NB4 (cell line): ENCODE measurements at regions not wholly inside any gene's neighbourhood (a gene's known extent, or its start where the extent isn't known, plus 50 kb on each side); places are given as distances from the start of the nearest gene placed in this dataset.
"Not testable (repeated sequence)": the region's sequence is repeated elsewhere in the genome, so short reads cannot be mapped to it uniquely, and the experiment has no call there.

Source experiments
- DNase-seq: peaks from one replicate; pipeline ENCODE4 v3.0.0; 2010; ENCODE audit warnings: low read depth
- H3K4me3 ChIP-seq: one replicate; pipeline ENCODE4 v1.5.1; 2011; ENCODE audit warnings: mild to moderate bottlenecking, low read depth, low read length, moderate library complexity
- MYC ChIP-seq: IDR thresholded peaks from 2 replicates; pipeline ENCODE4 v1.6.1; 2011; ENCODE audit warnings: low read depth, low read length
- POLR2A ChIP-seq: IDR thresholded peaks from 2 replicates; pipeline ENCODE4 v1.6.1; 2011; ENCODE audit warnings: mild to moderate bottlenecking; ENCODE audit not compliant: insufficient read length; ENCODE audit errors: extremely low read depth
- TF ChIP-seq, protein P1 (sequence below): IDR thresholded peaks from 2 replicates; pipeline ENCODE4 v1.6.1; 2011; ENCODE audit warnings: low read depth, low read length
- TF ChIP-seq, protein P2 (sequence below): IDR thresholded peaks from one replicate; pipeline ENCODE4 v1.5.1; 2012; ENCODE audit warnings: low read depth, low read length

DNA sequence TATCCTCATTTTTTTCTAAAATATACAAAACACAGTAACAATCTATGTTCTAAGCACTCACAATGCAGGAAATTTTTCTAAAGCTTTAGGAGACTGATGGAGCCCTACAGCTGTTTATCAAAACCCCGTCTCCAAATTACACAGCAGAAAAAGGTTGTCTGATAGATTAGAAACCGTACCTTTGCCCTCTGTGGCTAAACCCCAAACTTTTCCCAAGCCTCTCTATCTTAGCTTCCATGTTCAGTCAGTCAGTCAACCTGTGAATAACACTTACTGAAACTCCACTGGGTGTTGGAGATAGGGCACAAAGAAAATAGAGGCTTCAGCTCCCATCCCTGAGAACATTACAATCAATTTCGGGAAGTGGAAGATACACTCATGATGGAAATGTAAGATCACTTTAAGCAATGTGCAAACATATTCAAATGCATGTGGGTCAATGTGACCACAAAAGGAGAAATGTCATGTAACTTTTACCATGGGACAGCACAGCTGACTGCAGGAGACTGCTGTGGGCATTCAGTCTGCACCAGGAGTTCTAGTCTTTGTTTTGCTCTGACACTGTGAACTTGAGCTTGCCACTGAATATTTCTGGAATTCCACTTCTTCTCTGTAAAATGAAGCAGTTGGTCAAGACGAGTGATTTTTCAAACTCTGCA is 279.5 kb upstream of the PIK3R1 start:
- DNase-seq = no peak
- TF ChIP-seq POLR2A = no peak
- TF ChIP-seq, protein P1, sequence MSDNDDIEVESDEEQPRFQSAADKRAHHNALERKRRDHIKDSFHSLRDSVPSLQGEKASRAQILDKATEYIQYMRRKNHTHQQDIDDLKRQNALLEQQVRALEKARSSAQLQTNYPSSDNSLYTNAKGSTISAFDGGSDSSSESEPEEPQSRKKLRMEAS = no peak
- no peak for TF ChIP-seq MYC

DNA sequence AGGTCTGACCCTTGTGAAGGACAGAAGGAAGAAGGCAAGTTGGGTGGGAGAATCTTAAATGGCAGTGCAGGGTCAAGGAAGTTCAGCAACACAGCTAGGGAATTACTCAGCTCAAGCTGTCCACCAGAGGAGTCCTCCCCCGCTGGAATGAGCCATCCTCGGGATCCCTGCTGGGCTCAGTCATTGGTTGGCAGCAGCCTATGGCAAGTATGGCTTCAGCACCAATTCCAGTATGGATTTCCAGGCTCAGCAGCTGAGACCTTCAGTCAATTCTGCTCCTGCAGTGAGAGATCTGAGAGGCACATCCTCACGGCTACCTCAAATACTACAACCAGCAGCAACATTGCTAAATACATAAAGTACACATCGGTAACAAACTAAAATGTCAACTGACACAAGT is 280.6 kb upstream of the PIK3R1 start:
- TF ChIP-seq, protein P2, sequence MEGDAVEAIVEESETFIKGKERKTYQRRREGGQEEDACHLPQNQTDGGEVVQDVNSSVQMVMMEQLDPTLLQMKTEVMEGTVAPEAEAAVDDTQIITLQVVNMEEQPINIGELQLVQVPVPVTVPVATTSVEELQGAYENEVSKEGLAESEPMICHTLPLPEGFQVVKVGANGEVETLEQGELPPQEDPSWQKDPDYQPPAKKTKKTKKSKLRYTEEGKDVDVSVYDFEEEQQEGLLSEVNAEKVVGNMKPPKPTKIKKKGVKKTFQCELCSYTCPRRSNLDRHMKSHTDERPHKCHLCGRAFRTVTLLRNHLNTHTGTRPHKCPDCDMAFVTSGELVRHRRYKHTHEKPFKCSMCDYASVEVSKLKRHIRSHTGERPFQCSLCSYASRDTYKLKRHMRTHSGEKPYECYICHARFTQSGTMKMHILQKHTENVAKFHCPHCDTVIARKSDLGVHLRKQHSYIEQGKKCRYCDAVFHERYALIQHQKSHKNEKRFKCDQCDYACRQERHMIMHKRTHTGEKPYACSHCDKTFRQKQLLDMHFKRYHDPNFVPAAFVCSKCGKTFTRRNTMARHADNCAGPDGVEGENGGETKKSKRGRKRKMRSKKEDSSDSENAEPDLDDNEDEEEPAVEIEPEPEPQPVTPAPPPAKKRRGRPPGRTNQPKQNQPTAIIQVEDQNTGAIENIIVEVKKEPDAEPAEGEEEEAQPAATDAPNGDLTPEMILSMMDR = no peak
- TF ChIP-seq, protein P1 = no peak
- TF ChIP-seq POLR2A (no peak), MYC (no peak)

More for the DNA sequence above, 279.5 kb upstream of the PIK3R1 start:
- H3K4me3 ChIP-seq = no peak overlapping the region

DNA sequence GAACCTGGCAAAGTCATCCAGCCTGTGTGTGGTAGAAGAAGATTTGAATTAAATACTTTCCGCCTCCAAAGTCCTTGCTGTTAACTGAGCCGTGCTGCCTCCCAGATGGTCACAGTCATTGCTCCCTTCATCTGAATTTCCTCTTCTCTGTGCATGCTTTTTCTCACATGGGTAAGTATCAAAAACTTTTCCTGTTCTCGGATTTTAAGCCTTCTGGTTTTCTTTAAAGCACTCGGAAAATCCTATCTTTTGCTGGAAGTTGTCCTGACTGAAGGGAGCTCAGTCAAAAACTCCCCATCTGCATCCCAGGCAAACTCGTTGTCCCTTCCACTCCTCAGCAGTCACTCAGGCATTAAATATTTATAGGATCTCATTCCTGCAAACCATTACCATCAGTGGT is 290.0 kb upstream of the PIK3R1 start:
- H3K4me3 ChIP-seq = no peak overlapping the region
- TF ChIP-seq POLR2A (no peak), MYC (no peak)
- TF ChIP-seq, protein P1 = no peak
- TF ChIP-seq, protein P2 = no peak
- no peak for DNase-seq

More for the DNA sequence above, 280.6 kb upstream of the PIK3R1 start:
- DNase-seq = no peak
- no peak overlapping the region for H3K4me3 ChIP-seq

DNA sequence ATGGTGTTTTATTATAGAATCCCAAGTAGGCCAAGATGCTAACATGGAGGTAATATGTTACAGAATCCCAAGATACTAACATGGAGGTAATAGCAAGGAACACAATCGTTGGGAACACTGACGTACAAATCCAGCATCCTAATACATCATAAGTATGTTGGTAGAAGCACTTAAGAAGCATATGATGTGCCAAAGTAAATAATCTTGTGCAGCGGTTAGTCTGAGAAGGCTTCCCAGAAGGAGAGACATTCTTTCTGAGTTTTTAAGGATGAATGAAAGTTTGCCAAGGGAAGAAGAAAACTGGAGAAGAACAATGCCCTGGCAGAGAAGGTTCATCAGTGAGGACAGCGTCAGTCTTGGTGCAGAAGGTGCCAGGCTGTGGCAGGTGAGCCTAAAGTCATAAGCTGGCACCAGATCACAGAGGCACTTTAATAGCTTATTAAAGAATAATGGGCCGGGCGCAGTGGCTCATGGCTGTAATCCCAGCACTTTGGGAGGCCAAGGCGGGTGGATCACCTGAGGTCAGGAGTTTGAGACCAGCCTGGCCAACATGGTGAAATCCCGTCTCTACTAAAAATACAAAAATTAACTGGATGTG is 294.5 kb upstream of the PIK3R1 start:
- no peak for DNase-seq
- TF ChIP-seq MYC (no peak), POLR2A (no peak)
- TF ChIP-seq, protein P1 = no peak
- TF ChIP-seq, protein P2 = no peak
- no peak overlapping the region for H3K4me3 ChIP-seq

DNA sequence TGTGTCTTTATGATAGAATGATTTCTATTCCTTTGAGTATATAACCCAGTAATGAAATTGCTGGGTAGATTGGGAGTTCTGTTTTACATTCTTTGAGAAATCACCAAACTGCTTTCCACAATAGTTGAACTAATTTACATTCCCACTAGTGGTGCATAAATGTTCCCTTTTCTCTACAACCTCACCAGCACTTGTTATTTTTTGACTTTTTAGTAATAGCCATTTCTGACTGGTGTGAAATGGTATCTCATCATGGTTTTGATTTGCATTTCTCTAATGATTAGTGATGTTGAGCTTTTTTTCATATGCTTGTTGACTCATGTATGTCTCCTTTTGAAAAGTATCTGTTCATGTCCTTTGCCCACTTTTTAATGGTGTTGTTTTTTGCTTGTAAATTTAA is 296.0 kb upstream of the PIK3R1 start:
- H3K4me3 ChIP-seq, DNase-seq: not testable (repeated sequence)

DNA sequence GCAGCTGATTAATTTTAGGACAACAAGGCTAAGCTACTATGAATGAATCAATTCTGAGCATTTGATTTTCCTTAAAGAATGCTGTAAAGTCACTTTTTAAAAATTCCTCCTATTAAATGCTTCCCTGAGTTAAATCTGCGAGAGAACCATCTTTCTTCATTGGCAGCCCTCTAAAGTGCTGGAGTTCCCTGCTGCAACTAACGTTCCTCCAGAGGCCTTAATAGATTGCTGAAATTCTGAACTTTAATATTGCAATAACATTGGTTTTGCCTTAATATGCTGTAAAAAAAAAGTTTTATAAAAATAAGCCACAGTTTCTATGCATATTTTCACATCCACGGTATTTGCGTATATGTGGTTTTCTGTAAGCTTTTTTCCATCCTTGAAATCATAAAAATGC is 298.0 kb upstream of the PIK3R1 start:
- H3K4me3 ChIP-seq = no peak overlapping the region
- TF ChIP-seq, protein P2 = no peak
- TF ChIP-seq, protein P1 = no peak
- no peak for TF ChIP-seq MYC
- no peak for TF ChIP-seq POLR2A

DNA sequence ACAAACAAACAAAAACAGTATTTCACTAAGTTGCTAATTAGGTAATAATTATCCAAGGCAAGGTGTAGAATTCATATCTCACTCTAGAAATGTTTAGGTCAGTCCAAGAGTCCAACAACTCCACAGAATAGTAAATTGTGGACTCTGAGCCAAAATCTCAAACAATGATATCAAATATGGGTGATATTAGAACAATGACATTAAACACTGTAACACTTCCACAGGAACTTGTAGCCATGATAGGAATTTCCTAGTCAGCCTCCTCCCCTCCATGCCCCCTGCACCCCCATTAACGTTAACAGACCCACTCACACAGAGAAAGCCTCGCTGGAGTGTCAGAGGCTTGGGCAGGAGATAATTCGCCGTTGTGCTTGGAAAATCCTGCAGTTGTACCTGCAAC is 305.0 kb upstream of the PIK3R1 start:
- DNase-seq = no peak
- H3K4me3 ChIP-seq = no peak overlapping the region
- TF ChIP-seq, protein P2 = no peak
- no peak for TF ChIP-seq MYC
- no peak for TF ChIP-seq POLR2A
- TF ChIP-seq, protein P1 = no peak

More for the DNA sequence above, 298.0 kb upstream of the PIK3R1 start:
- no peak for DNase-seq
